Right cardiac atrium (tissue), 5 donors: ENCODE measurements at regions not wholly inside any gene's neighbourhood (a gene's known extent, or its start where the extent isn't known, plus 50 kb on each side); places are given as distances from the start of the nearest gene placed in this dataset.
"Not testable (repeated sequence)": the region's sequence is repeated elsewhere in the genome, so short reads cannot be mapped to it uniquely, and the experiment has no call there.

Experiments used
- ATAC-seq, 2 donors: fragments of 200-7000 bp; cut with Tn5 transposase; one replicate each; pipeline versions ENCODE4 v1.8.0 to v1.9.1; 2020; ENCODE audit warnings: moderate library complexity in 2 of 2, mild to moderate bottlenecking in 1 of 2
- DNase-seq, 3 donors: peaks; one replicate each; pipeline ENCODE4 v3.0.0-alpha.2; 2020
- H3K27ac ChIP-seq: one replicate; pipeline ENCODE4 v1.5.1; 2013; ENCODE audit warnings: mild to moderate bottlenecking, low read length, control low read depth, moderate library complexity
- H3K27me3 ChIP-seq: one replicate; pipeline ENCODE4 v1.6.1; 2013; ENCODE audit not compliant: control insufficient read depth, insufficient read depth
- H3K4me1 ChIP-seq: one replicate; pipeline ENCODE4 v1.6.1; 2013; ENCODE audit warnings: low read length; ENCODE audit not compliant: control insufficient read depth, insufficient read depth
- H3K4me3 ChIP-seq: one replicate; pipeline ENCODE4 v1.5.1; 2013; ENCODE audit warnings: low read length, control low read depth
- H3K9me3 ChIP-seq: one replicate; pipeline ENCODE4 v1.6.1; 2013; ENCODE audit warnings: low read length; ENCODE audit not compliant: control insufficient read depth
- WGBS: extraction: QIAGEN DNeasy Blood & Tissue Kit; methylation state at CpG from one replicate; pipeline ENCODE4 v1.1.7; 2013; 5-methylcytosine and 5-hydroxymethylcytosine counted together
- intact Hi-C, 4 donors: fragments of 100-400 bp; cut with DNase I; formaldehyde crosslinking; loops; one replicate each; pipeline versions ENCODE4 v1.11.0 to v1.14.0; 2022 to 2023
- donor health status: healthy with polysubstance abuse.
- donor health status: DM: no; HTN: yes; CAD: no.
- donor health status: DM: no; HTN: no; CAD: no.
- donor health status: DM: no; HTN: yes; CAD: no; lungs with severe emphysema.
- donor health status: DM: yes; HTN: yes; CAD: no.

DNA sequence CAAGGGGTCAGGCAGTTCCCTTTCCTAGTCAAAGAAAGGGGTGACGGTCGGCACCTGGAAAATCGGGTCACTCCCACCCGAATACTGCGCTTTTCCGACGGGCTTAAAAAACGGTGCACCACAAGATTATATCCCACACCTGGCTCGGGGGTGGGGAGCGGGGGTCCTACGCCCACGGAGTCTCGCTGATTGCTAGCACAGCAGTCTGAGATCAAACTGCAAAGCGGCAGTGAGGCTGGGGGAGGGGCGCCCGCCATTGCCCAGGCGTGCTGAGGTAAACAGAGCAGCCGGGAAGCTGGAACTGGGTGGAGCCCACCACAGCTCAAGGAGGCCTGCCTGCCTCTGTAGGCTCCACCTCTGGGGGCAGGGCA, 1890.5 kb upstream of the FLRT2 start:
- ATAC-seq, H3K9me3 ChIP-seq, H3K27ac ChIP-seq, H3K4me3 ChIP-seq, intact Hi-C loops, H3K4me1 ChIP-seq, H3K27me3 ChIP-seq: not testable (repeated sequence)
- WGBS = 93% methylated on average over 18 of the region's 18 CpGs
- peak in 1 of 3 donors; percentile 27 for DNase-seq

- H3K27me3 ChIP-seq = no peaks in the 10 kb centered on the region
- no peak overlapping the region for H3K27ac ChIP-seq
- no peak overlapping the region for H3K4me3 ChIP-seq
- H3K9me3 ChIP-seq = no peaks in the 10 kb centered on the region
- DNase-seq (no peak), ATAC-seq (no peak)
- intact Hi-C loops = no loop called here
- no peaks in the 10 kb centered on the region for H3K4me1 ChIP-seq
- 66% methylated on average over 1 of the region's 1 CpG for WGBS
Measured at GRCh38 chr14:83646228-83646627, 1883.7 kb upstream of the FLRT2 start.

GRCh38 chr14:83660597-83660996, 1869.3 kb upstream of the FLRT2 start:
- intact Hi-C loops = no loop called here
- no peaks in the 10 kb centered on the region for H3K4me1 ChIP-seq
- WGBS = 86% methylated on average over 1 of the region's 1 CpG
- H3K27ac ChIP-seq = no peak overlapping the region
- no peak for ATAC-seq
- no peak for DNase-seq
- H3K9me3 ChIP-seq = no peaks in the 10 kb centered on the region
- H3K27me3 ChIP-seq = no peaks in the 10 kb centered on the region
- no peak overlapping the region for H3K4me3 ChIP-seq

DNA sequence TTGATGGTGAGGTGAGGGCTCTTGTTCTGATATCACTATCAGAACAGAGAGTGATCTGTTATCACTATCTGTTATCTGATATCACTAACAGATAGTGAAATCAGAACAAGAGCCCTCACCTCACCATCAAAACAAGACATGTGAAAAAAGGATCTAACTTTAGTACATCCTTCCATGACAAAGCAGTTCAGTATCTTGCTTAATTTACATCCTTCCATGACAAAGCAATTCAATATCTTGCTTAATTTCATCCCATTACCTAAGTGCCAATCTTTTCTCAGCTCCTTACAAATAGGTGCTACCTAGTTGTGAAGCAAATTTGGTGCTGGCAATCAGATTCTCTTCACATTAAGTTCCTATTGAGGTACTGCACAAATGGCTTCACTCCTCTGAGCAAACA, 1865.6 kb upstream of the FLRT2 start:
- intact Hi-C loops = no loop called here
- Histone ChIP-seq H3K27ac (no peak overlapping the region), H3K27me3 (no peaks in the 10 kb centered on the region), H3K4me1 (no peaks in the 10 kb centered on the region), H3K4me3 (no peak overlapping the region), H3K9me3 (no peaks in the 10 kb centered on the region)
- DNase-seq (no peak), ATAC-seq (no peak)

DNA sequence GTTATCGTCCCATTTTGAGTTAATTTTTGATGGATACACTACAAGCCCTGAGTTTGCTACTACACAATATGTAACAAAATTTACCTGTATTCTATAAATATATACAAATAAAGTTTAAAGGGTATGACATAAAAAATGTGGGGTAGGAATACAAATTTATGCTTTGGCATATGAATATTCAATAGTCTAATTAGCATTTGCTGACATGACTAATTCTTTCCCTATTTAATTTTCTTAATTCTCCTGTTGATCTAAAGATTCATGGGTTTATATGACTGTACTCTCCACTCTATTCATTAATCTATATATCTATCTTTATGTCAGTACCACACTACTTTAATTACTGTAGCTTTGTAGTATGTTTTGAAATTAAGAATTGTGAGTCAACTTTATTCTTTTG, 1840.7 kb upstream of the FLRT2 start:
- ATAC-seq = no peak
- no peak for DNase-seq
- H3K4me3 ChIP-seq = no peak overlapping the region
- intact Hi-C loops = no loop called here
- no peaks in the 10 kb centered on the region for H3K27me3 ChIP-seq
- H3K4me1 ChIP-seq = no peaks in the 10 kb centered on the region
- 97% methylated on average over 1 of the region's 1 CpG for WGBS
- no peaks in the 10 kb centered on the region for H3K9me3 ChIP-seq
- no peak overlapping the region for H3K27ac ChIP-seq

GRCh38 chr14:83697099-83697498, 1832.8 kb upstream of the FLRT2 start:
- no peaks in the 10 kb centered on the region for H3K4me1 ChIP-seq
- ATAC-seq (no peak), DNase-seq (no peak)
- no peak overlapping the region for H3K27ac ChIP-seq
- no peak overlapping the region for H3K4me3 ChIP-seq
- no peaks in the 10 kb centered on the region for H3K9me3 ChIP-seq
- H3K27me3 ChIP-seq = no peaks in the 10 kb centered on the region
- intact Hi-C loops = no loop called here

DNA sequence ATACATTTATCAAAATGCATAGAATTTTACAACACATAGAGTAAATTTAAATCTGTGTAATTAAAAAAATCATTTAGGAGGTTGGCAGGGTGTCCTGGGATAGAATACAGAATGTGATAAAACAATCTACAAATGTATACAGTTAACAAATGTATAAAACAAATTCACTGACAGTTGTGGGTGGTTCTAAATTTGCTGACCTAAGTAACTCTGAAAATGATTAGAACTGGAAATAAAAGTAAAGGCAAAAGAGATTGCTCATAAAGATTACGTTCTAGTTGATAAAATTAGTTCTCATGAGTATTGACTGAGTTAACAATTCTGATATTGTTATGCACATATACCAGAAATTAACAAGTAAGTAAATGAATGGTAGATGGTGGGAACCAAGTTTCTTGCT, 1827.3 kb upstream of the FLRT2 start:
- Histone ChIP-seq H3K4me3 (no peak overlapping the region), H3K9me3 (no peaks in the 10 kb centered on the region), H3K27ac (no peak overlapping the region), H3K27me3 (no peaks in the 10 kb centered on the region), H3K4me1 (no peaks in the 10 kb centered on the region)
- intact Hi-C loops = no loop called here
- WGBS = 73% methylated on average over 1 of the region's 1 CpG
- ATAC-seq = no peak
- no peak for DNase-seq

DNA sequence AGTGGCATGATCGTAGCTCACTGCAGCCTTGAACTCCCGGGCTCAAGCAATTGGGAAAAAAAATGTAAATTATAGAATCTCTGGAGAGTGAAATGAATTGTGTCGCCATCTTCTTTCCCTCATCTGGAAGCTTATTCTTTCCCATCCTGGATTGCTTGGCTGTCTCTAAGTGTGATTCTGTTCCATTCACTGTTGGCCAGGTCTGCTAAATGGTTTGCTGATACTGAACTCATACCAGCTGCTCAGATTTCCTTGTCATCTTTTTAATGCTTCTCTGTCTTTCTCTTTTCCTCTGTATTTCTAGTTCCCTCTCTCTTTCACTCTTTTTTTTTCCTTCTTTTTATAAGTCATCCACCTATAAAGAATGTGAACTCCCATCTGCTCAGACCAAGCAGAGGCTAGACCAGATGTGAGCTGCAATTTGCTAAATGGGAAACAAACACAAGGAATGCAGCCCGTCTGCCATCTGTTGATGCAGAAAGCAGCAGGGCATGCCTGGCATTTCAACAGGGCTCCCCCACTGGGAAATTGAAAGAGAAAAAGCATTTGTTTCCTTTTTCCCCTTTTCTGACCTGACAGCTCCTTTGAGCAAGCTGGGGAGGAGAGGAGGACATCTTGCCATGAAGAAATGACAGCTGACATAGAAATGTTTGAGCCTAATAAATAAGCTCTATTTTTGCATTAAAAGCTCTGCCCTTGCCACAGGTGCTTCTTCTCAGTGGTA, 1823.6 kb upstream of the FLRT2 start:
- intact Hi-C loops = no loop called here
- Histone ChIP-seq H3K27ac (no peak overlapping the region), H3K4me1 (no peaks in the 10 kb centered on the region), H3K27me3 (no peaks in the 10 kb centered on the region), H3K9me3 (no peaks in the 10 kb centered on the region), H3K4me3 (no peak overlapping the region)
- ATAC-seq (no peak), DNase-seq (no peak)
- 77% methylated on average over 4 of the region's 4 CpGs for WGBS

- intact Hi-C loops = no loop called here
- ATAC-seq = no peak
Measured at GRCh38 chr14:83707056-83707455, 1822.9 kb upstream of the FLRT2 start.

DNA sequence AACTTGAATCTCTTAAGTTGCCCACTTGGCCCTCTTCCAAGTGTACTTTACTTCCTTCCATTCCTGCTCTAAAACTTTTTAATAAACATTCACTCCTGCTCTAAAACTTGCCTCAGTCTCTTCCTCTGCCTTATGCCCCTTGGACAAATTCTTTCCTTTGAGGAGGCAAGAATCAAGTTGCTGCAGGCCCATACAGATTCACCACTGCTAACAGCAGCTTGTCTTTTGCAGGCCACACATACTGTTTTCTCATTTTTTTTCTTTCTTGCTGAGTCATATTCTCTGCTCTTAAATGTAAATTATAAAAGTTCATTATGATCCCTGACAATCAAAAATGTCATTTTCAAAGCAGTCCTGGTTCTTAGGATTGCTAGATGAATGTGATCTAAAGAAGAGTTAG, 1820.8 kb upstream of the FLRT2 start:
- H3K4me3 ChIP-seq = no peak overlapping the region
- H3K9me3 ChIP-seq = no peaks in the 10 kb centered on the region
- H3K27ac ChIP-seq = no peak overlapping the region
- ATAC-seq (no peak), DNase-seq (no peak)
- intact Hi-C loops = no loop called here
- H3K4me1 ChIP-seq = no peaks in the 10 kb centered on the region
- H3K27me3 ChIP-seq = no peaks in the 10 kb centered on the region

More at GRCh38 chr14:83707056-83707455, 1822.9 kb upstream of the FLRT2 start:
- WGBS = 71% methylated on average over 2 of the region's 2 CpGs
- Histone ChIP-seq H3K27ac (no peak overlapping the region), H3K27me3 (no peaks in the 10 kb centered on the region), H3K4me3 (no peak overlapping the region), H3K9me3 (no peaks in the 10 kb centered on the region), H3K4me1 (no peaks in the 10 kb centered on the region)
- DNase-seq = no peak

DNA sequence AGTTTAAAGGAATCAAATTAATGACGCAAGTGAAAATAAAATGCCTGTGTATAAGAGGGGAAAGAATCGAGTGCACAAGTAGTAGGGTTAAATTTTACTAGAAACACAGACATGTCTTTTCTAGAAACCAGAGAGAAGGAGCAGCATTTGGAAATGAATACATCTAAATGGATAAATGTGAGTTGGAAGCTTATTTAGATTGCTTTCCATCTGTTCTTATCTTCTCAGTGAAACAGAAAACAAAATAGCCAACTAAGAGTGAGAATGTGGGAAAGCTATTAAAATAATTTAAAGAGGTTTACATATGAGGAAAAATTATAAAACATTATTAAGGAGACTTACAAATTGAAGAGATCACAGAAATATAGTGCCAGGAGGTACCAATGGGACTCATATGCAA, 1818.9 kb upstream of the FLRT2 start:
- no peaks in the 10 kb centered on the region for H3K4me1 ChIP-seq
- DNase-seq = no peak
- H3K27ac ChIP-seq = no peak overlapping the region
- H3K27me3 ChIP-seq = no peaks in the 10 kb centered on the region
- intact Hi-C loops = no loop called here
- H3K4me3 ChIP-seq = no peak overlapping the region
- ATAC-seq = no peak
- H3K9me3 ChIP-seq = no peaks in the 10 kb centered on the region
- 95% methylated on average over 2 of the region's 2 CpGs for WGBS

GRCh38 chr14:83712418-83713129, 1817.4 kb upstream of the FLRT2 start:
- ATAC-seq (no peak), DNase-seq (no peak)
- Histone ChIP-seq H3K9me3 (no peaks in the 10 kb centered on the region), H3K4me1 (no peaks in the 10 kb centered on the region), H3K4me3 (no peak overlapping the region), H3K27ac (no peak overlapping the region), H3K27me3 (no peaks in the 10 kb centered on the region)
- 37% methylated on average over 2 of the region's 2 CpGs for WGBS
- intact Hi-C loops = no loop called here
